Liver (tissue), 7 donors: ENCODE measurements at regions not wholly inside any gene's neighbourhood (a gene's known extent, or its start where the extent isn't known, plus 50 kb on each side); places are given as distances from the start of the nearest gene placed in this dataset.

ENCODE experiments used
- DNase-seq: peaks from one replicate; pipeline ENCODE4 v3.0.0-alpha.2; 2017; ENCODE audit warnings: low spot score
- H3K27ac ChIP-seq, 2 donors: one replicate each; pipeline ENCODE4 v1.7.0; 2013; ENCODE audit warnings: inconsistent platforms in 2 of 2, low read length in 2 of 2, control low read depth in 1 of 2, low read depth in 1 of 2, mild to moderate bottlenecking in 1 of 2
- H3K27me3 ChIP-seq, 4 donors: one replicate each; pipeline versions ENCODE4 v1.6.1 to v1.7.0; 2013; ENCODE audit warnings: low read length in 3 of 4, inconsistent platforms in 1 of 4, mild to moderate bottlenecking in 1 of 4, moderate library complexity in 1 of 4; ENCODE audit not compliant: control insufficient read depth in 4 of 4, insufficient read depth in 4 of 4
- H3K36me3 ChIP-seq, 4 donors: one replicate each; pipeline versions ENCODE4 v1.6.1 to v1.7.0; 2013; ENCODE audit warnings: low read length in 3 of 4, mild to moderate bottlenecking in 3 of 4, low read depth in 1 of 4, moderate library complexity in 1 of 4; ENCODE audit not compliant: control insufficient read depth in 4 of 4, insufficient read depth in 3 of 4
- H3K4me1 ChIP-seq, 4 donors: one replicate each; pipeline versions ENCODE4 v1.6.1 to v1.7.0; 2013; ENCODE audit warnings: low read length in 3 of 4, mild to moderate bottlenecking in 3 of 4, moderate library complexity in 1 of 4; ENCODE audit not compliant: control insufficient read depth in 4 of 4, insufficient read depth in 4 of 4
- H3K4me3 ChIP-seq, 3 donors: one replicate each; pipeline versions ENCODE4 v1.6.1 to v1.7.0; 2013; ENCODE audit warnings: low read length in 3 of 3, control low read depth in 1 of 3, low read depth in 1 of 3, mild to moderate bottlenecking in 1 of 3
- H3K9ac ChIP-seq, 2 donors: one replicate each; pipeline ENCODE4 v1.7.0; 2013; ENCODE audit warnings: low read length in 2 of 2, mild to moderate bottlenecking in 2 of 2, moderate library complexity in 2 of 2, control low read depth in 1 of 2, low read depth in 1 of 2
- H3K9me3 ChIP-seq, 4 donors: one replicate each; pipeline versions ENCODE4 v1.6.1 to v1.7.0; 2013; ENCODE audit warnings: low read length in 3 of 4; ENCODE audit not compliant: control insufficient read depth in 4 of 4
- ATF3 ChIP-seq: IDR thresholded peaks from 2 replicates; pipeline ENCODE4 v1.6.1; 2016; ENCODE audit warnings: antibody characterized with exemption
- EGR1 ChIP-seq, 2 donors: IDR thresholded peaks; 2 replicates each; pipeline ENCODE4 v1.6.1; 2016 to 2018; ENCODE audit warnings: antibody characterized with exemption in 2 of 2, low read depth in 2 of 2
- FOXA1 ChIP-seq: IDR thresholded peaks from 2 replicates; pipeline ENCODE4 v1.6.1; 2016; ENCODE audit warnings: antibody characterized with exemption
- FOXA2 ChIP-seq: IDR thresholded peaks from 2 replicates; pipeline ENCODE4 v1.6.1; 2016; ENCODE audit warnings: antibody characterized with exemption
- GABPA ChIP-seq, 2 donors: IDR thresholded peaks in 1 of 2; conservative IDR thresholded peaks in 1 of 2; 2 replicates each; pipeline ENCODE4 v1.6.1; 2016; ENCODE audit warnings: antibody characterized with exemption in 2 of 2, mild to moderate bottlenecking in 1 of 2, moderate library complexity in 1 of 2
- HNF4A ChIP-seq, 2 donors: conservative IDR thresholded peaks; 2 replicates each; pipeline ENCODE4 v1.6.1; 2016; ENCODE audit warnings: antibody characterized with exemption in 2 of 2, mild to moderate bottlenecking in 2 of 2
- HNF4G ChIP-seq: IDR thresholded peaks from 2 replicates; pipeline ENCODE4 v1.6.1; 2016; ENCODE audit warnings: antibody characterized with exemption
- JUND ChIP-seq, 2 donors: IDR thresholded peaks; 2 replicates each; pipeline ENCODE4 v1.6.1; 2016; ENCODE audit warnings: antibody characterized with exemption in 2 of 2
- MAX ChIP-seq: IDR thresholded peaks from 2 replicates; pipeline ENCODE4 v1.6.1; 2016; ENCODE audit warnings: antibody characterized with exemption
- NR2F2 ChIP-seq: IDR thresholded peaks from 2 replicates; pipeline ENCODE4 v1.6.1; 2016; ENCODE audit warnings: antibody characterized with exemption
- RAD21 ChIP-seq, 2 donors: IDR thresholded peaks; 2 replicates each; pipeline ENCODE4 v1.6.1; 2016; ENCODE audit warnings: antibody characterized with exemption in 2 of 2, mild to moderate bottlenecking in 2 of 2
- REST ChIP-seq: IDR thresholded peaks from 2 replicates; pipeline ENCODE4 v1.6.1; 2016; ENCODE audit warnings: antibody characterized with exemption, mild to moderate bottlenecking
- RXRA ChIP-seq, 2 donors: IDR thresholded peaks; 2 replicates each; pipeline ENCODE4 v1.6.1; 2017 to 2018; ENCODE audit warnings: antibody characterized with exemption in 2 of 2, mild to moderate bottlenecking in 1 of 2
- SP1 ChIP-seq: IDR thresholded peaks from 2 replicates; pipeline ENCODE4 v1.6.1; 2018; ENCODE audit warnings: antibody characterized with exemption, mild to moderate bottlenecking
- TAF1 ChIP-seq: conservative IDR thresholded peaks from 2 replicates; pipeline ENCODE4 v1.6.1; 2016; ENCODE audit warnings: antibody characterized with exemption, mild to moderate bottlenecking
- YY1 ChIP-seq: IDR thresholded peaks from 2 replicates; pipeline ENCODE4 v1.6.1; 2016; ENCODE audit warnings: antibody characterized with exemption, mild to moderate bottlenecking
- ZBTB33 ChIP-seq: IDR thresholded peaks from 2 replicates; pipeline ENCODE4 v1.6.1; 2016; ENCODE audit warnings: antibody characterized with exemption
- WGBS: extraction: QIAGEN DNeasy Blood & Tissue Kit; methylation state at CpG from one replicate; pipeline ENCODE4 v1.1.7; 2013; 5-methylcytosine and 5-hydroxymethylcytosine counted together
- donor health status: healthy.
- donor health status: healthy.
- donor health status: healthy.
- donor health status: healthy.

- peaks cover 0 to 5% (median 0%) of the 10 kb centered on the region in 4 donors for H3K9me3 ChIP-seq
- 80% methylated on average over 3 of the region's 3 CpGs for WGBS
- no peak for DNase-seq
- no peaks in the 10 kb centered on the region for H3K36me3 ChIP-seq
- no peaks in the 10 kb centered on the region for H3K4me1 ChIP-seq
- TF ChIP-seq ATF3 (no peak), EGR1 (IDR thresholded peaks at IDR 0.05; ENCODE audit: low read depth in 2 of 2) (no peak), HNF4A (conservative IDR thresholded peaks at IDR 0.05) (no peak), ZBTB33 (no peak), MAX (no peak), RXRA (IDR thresholded peaks at IDR 0.05) (no peak), JUND (IDR thresholded peaks at IDR 0.05) (no peak), GABPA (IDR thresholded peaks at IDR 0.05 in 1 of 2, conservative IDR thresholded peaks at IDR 0.05 in 1 of 2) (no peak), REST (no peak), HNF4G (no peak), YY1 (no peak), NR2F2 (no peak), TAF1 (no peak), FOXA2 (no peak), FOXA1 (no peak), SP1 (no peak), RAD21 (IDR thresholded peaks at IDR 0.05) (no peak)
- H3K4me3 ChIP-seq = no peak overlapping the region
- no peak overlapping the region for H3K27ac ChIP-seq
- peaks cover 0 to 4% (median 0%) of the 10 kb centered on the region in 4 donors for H3K27me3 ChIP-seq
- H3K9ac ChIP-seq = no peak overlapping the region
Measured at GRCh38 chr18:28652654-28653053, 475.7 kb upstream of the CDH2 start.

- H3K9ac ChIP-seq = no peak overlapping the region
- no peaks in the 10 kb centered on the region for H3K36me3 ChIP-seq
- WGBS = 88% methylated on average over 12 of the region's 12 CpGs
- peaks cover 0 to 5% (median 0%) of the 10 kb centered on the region in 4 donors for H3K9me3 ChIP-seq
- H3K27ac ChIP-seq = no peak overlapping the region
- no peaks in the 10 kb centered on the region for H3K4me1 ChIP-seq
- DNase-seq = no peak
- TF ChIP-seq ATF3 = no peak
- peaks cover 0 to 4% (median 0%) of the 10 kb centered on the region in 4 donors for H3K27me3 ChIP-seq
- H3K4me3 ChIP-seq = no peak overlapping the region
Measured at GRCh38 chr18:28651298-28651697, 474.4 kb upstream of the CDH2 start.
